ENCODE measurements at regions not wholly inside any gene's neighbourhood (a gene's known extent, or its start where the extent isn't known, plus 50 kb on each side); places are given as distances from the start of the nearest gene placed in this dataset.

- DNase-seq = no peak
- peaks cover 21 to 35% (median 30%) of the 10 kb centered on the region in 9 donors for H3K4me1 ChIP-seq
- peak overlapping the region; percentile 87 to 95 (median 92) for H3K27ac ChIP-seq
- intact Hi-C loops (cut with DNase I) = loop anchor here in 5 of 10 donors (2.0 to 10.0 kb wide), 15 partner anchors 48 to 502 kb away; partner anchors contain the start of gene IRF2BP2 (in 3 of the 5)
- H3K4me3 ChIP-seq = no peak overlapping the region
- H3K9me3 ChIP-seq = no peaks in the 10 kb centered on the region
- ATAC-seq = no peak
- H3K36me3 ChIP-seq = no peaks in the 10 kb centered on the region
- no peak for TF ChIP-seq CTCF (IDR thresholded peaks at IDR 0.05)
- H3K27me3 ChIP-seq = no peaks in the 10 kb centered on the region
- WGBS, 2 donors = 83 to 84% methylated on average over 9 of the region's 9 CpGs
Measured at GRCh38 chr1:234996245-234996757, 132.3 kb downstream of the TOMM20 start.

GRCh38 chr1:234994436-234995295 lies 134.0 kb downstream of the TOMM20 start:
- ATAC-seq = no peak
- H3K4me1 ChIP-seq = peaks cover 21 to 35% (median 30%) of the 10 kb centered on the region in 9 donors
- H3K27me3 ChIP-seq = no peaks in the 10 kb centered on the region
- H3K27ac ChIP-seq = peak overlapping the region in 2 of 10 donors; percentile 36 to 43
- WGBS, 2 donors = 75 to 82% methylated on average over 12 of the region's 12 CpGs
- no peak overlapping the region for H3K4me3 ChIP-seq
- intact Hi-C loops (cut with DNase I) = loop anchor here in 7 of 10 donors (5.0 to 10.0 kb wide), 11 partner anchors 50 to 500 kb away; partner anchors contain the start of gene IRF2BP2 (in 2 of the 7)
- no peaks in the 10 kb centered on the region for H3K9me3 ChIP-seq
- TF ChIP-seq CTCF (IDR thresholded peaks at IDR 0.05) = no peak
- no peak for DNase-seq
- H3K36me3 ChIP-seq = no peaks in the 10 kb centered on the region

GRCh38 chr1:234992065-234992464 lies 136.6 kb downstream of the TOMM20 start:
- Histone ChIP-seq H3K4me3 (no peak overlapping the region), H3K9me3 (no peaks in the 10 kb centered on the region), H3K27me3 (no peaks in the 10 kb centered on the region), H3K4me1 (peaks cover 19 to 33% (median 24%) of the 10 kb centered on the region in 9 donors), H3K27ac (no peak overlapping the region), H3K36me3 (no peaks in the 10 kb centered on the region)
- ATAC-seq (no peak), DNase-seq (no peak)
- 93 to 96% methylated on average over 3 of the region's 3 CpGs for WGBS, 2 donors
- no peak for TF ChIP-seq CTCF (IDR thresholded peaks at IDR 0.05)
- intact Hi-C loops (cut with DNase I) = loop anchor here in 4 of 10 donors (5.0 to 10.0 kb wide), 4 partner anchors 53 to 497 kb away; no protein-coding TSS in a partner anchor

GRCh38 chr1:234990874-234991801 lies 137.5 kb downstream of the TOMM20 start:
- H3K9me3 ChIP-seq = no peaks in the 10 kb centered on the region
- H3K27ac ChIP-seq = no peak overlapping the region
- no peak for TF ChIP-seq CTCF (IDR thresholded peaks at IDR 0.05)
- peaks cover 12 to 33% (median 24%) of the 10 kb centered on the region in 9 donors for H3K4me1 ChIP-seq
- no peak overlapping the region for H3K4me3 ChIP-seq
- intact Hi-C loops (cut with DNase I) = loop anchor here in 4 of 10 donors (5.0 to 10.0 kb wide), 4 partner anchors 54 to 496 kb away; no protein-coding TSS in a partner anchor
- DNase-seq (no peak), ATAC-seq (no peak)
- WGBS, 2 donors = 96 to 97% methylated on average over 9 of the region's 9 CpGs
- H3K27me3 ChIP-seq = no peaks in the 10 kb centered on the region
- no peaks in the 10 kb centered on the region for H3K36me3 ChIP-seq

All from heart right ventricle (tissue), 16 donors.